PC-9 (cell line): ENCODE measurements at regions not wholly inside any gene's neighbourhood (a gene's known extent, or its start where the extent isn't known, plus 50 kb on each side); places are given as distances from the start of the nearest gene placed in this dataset.

Experiments
- BruUV-seq: library from RNA; stranded (reverse); fragments of 400-500 nt; replicated peaks from 2 replicates; lab custom pipeline; 2021; lab: Mats Ljungman, UMichigan
- CTCF ChIA-PET: fragments of 300-600 bp; sonication (Branson Sonifier 250); formaldehyde crosslinking; loops from one replicate; lab custom pipeline; 2022; ENCODE audit warnings: antibody characterized with exemption; lab: Charles Lee
- POLR2A ChIA-PET: fragments of 300-600 bp; sonication (Branson Sonifier 250); formaldehyde crosslinking; loops from one replicate; lab custom pipeline; 2022; ENCODE audit warnings: antibody characterized with exemption; ENCODE audit not compliant: unreplicated experiment; lab: Charles Lee
- DNase-seq, 2 experiments: peaks; one replicate each; pipeline versions ENCODE4 v3.0.0 to v3.0.0-alpha.2; 2015 to 2022; ENCODE audit warnings: mixed read lengths in 1 of 2
- H2AFZ ChIP-seq: fragments of 200-600 bp; sonication (generic); 2 replicates; pipeline ENCODE4 v1.8.1; 2017; ENCODE audit warnings: antibody characterized with exemption
- H3F3A ChIP-seq: fragments of 200-600 bp; sonication (generic); 2 replicates; pipeline ENCODE4 v1.8.1; 2017; ENCODE audit warnings: antibody characterized with exemption, mild to moderate bottlenecking, low read depth; ENCODE audit not compliant: insufficient read depth
- H3K27ac ChIP-seq: fragments of 200-600 bp; sonication (generic); 2 replicates; pipeline ENCODE4 v1.6.1; 2016; ENCODE audit warnings: mixed run types
- H3K27me3 ChIP-seq: fragments of 200-600 bp; sonication (generic); 2 replicates; pipeline ENCODE4 v1.6.1; 2016; ENCODE audit warnings: low read depth, mixed run types; ENCODE audit not compliant: insufficient read depth
- H3K36me3 ChIP-seq: fragments of 200-600 bp; sonication (generic); 2 replicates; pipeline ENCODE4 v1.6.1; 2016; ENCODE audit warnings: low read depth, mixed run types
- H3K4me1 ChIP-seq: fragments of 200-600 bp; sonication (generic); replicated peaks from 2 replicates; pipeline ENCODE4 v1.6.1; 2016; ENCODE audit warnings: mixed run types; ENCODE audit not compliant: insufficient read depth
- H3K4me2 ChIP-seq: fragments of 200-600 bp; sonication (generic); 2 replicates; pipeline ENCODE4 v1.6.1; 2017; ENCODE audit warnings: mixed run types
- H3K4me3 ChIP-seq: fragments of 200-600 bp; sonication (generic); 2 replicates; pipeline ENCODE4 v1.6.1; 2016; ENCODE audit warnings: mixed run types
- H3K79me2 ChIP-seq: fragments of 200-600 bp; sonication (generic); 2 replicates; pipeline ENCODE4 v1.6.1; 2017; ENCODE audit warnings: low read depth, mixed run types
- H3K9me2 ChIP-seq: fragments of 200-600 bp; sonication (generic); 2 replicates; pipeline ENCODE4 v1.8.1; 2017; ENCODE audit warnings: mild to moderate bottlenecking; ENCODE audit not compliant: insufficient read depth
- H3K9me3 ChIP-seq: fragments of 200-600 bp; sonication (generic); 2 replicates; pipeline ENCODE4 v1.8.1; 2016; ENCODE audit warnings: low read depth; ENCODE audit not compliant: insufficient read depth
- H4K20me1 ChIP-seq: fragments of 200-600 bp; sonication (generic); 2 replicates; pipeline ENCODE4 v1.8.1; 2017; ENCODE audit not compliant: insufficient read depth
- EZH2 ChIP-seq: fragments of 200-600 bp; sonication (generic); IDR thresholded peaks from 2 replicates; pipeline ENCODE4 v1.8.0; 2017; ENCODE audit warnings: antibody characterized with exemption, low read depth
- intact Hi-C: fragments of 100-400 bp; cut with micrococcal nuclease; formaldehyde crosslinking; loops from one replicate; pipeline ENCODE4 v1.10.0; 2022; ENCODE audit not compliant: unreplicated experiment
- TF ChIP-seq, protein P1 (sequence below): fragments of 200-600 bp; sonication (generic); conservative IDR thresholded peaks from 2 replicates; pipeline ENCODE4 v1.6.1; 2017; ENCODE audit warnings: mixed run types, antibody characterized with exemption, mild to moderate bottlenecking, moderate library complexity

GRCh38 chr1:5670590-5671350 is 321.5 kb downstream of the NPHP4 start:
- no peaks in the 10 kb centered on the region for H3F3A ChIP-seq
- ChIA-PET POLR2A (no interaction called here), CTCF (no interaction called here)
- H3K9me3 ChIP-seq: no peaks in the 10 kb centered on the region
- H3K9me2 ChIP-seq: no peaks in the 10 kb centered on the region
- intact Hi-C loops: no loop called here
- no peak overlapping the region for H3K27ac ChIP-seq
- no peaks in the 10 kb centered on the region for H3K79me2 ChIP-seq
- DNase-seq: no peak
- no peak for TF ChIP-seq EZH2
- TF ChIP-seq, protein P1, sequence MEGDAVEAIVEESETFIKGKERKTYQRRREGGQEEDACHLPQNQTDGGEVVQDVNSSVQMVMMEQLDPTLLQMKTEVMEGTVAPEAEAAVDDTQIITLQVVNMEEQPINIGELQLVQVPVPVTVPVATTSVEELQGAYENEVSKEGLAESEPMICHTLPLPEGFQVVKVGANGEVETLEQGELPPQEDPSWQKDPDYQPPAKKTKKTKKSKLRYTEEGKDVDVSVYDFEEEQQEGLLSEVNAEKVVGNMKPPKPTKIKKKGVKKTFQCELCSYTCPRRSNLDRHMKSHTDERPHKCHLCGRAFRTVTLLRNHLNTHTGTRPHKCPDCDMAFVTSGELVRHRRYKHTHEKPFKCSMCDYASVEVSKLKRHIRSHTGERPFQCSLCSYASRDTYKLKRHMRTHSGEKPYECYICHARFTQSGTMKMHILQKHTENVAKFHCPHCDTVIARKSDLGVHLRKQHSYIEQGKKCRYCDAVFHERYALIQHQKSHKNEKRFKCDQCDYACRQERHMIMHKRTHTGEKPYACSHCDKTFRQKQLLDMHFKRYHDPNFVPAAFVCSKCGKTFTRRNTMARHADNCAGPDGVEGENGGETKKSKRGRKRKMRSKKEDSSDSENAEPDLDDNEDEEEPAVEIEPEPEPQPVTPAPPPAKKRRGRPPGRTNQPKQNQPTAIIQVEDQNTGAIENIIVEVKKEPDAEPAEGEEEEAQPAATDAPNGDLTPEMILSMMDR: no peak
- BruUV-seq: no TSS peak
- no peak overlapping the region for H2AFZ ChIP-seq
- no peaks in the 10 kb centered on the region for H3K4me1 ChIP-seq
- H3K36me3 ChIP-seq: no peaks in the 10 kb centered on the region
- no peak overlapping the region for H3K4me2 ChIP-seq
- no peak overlapping the region for H3K4me3 ChIP-seq
- H4K20me1 ChIP-seq: no peaks in the 10 kb centered on the region
- H3K27me3 ChIP-seq: peaks cover 22% of the 10 kb centered on the region

- Histone ChIP-seq H4K20me1 (no peaks in the 10 kb centered on the region), H2AFZ (no peak overlapping the region), H3K79me2 (no peaks in the 10 kb centered on the region), H3K9me2 (no peaks in the 10 kb centered on the region), H3K27me3 (peaks cover 19% of the 10 kb centered on the region), H3K4me1 (no peaks in the 10 kb centered on the region), H3K27ac (no peak overlapping the region), H3K36me3 (no peaks in the 10 kb centered on the region), H3F3A (no peaks in the 10 kb centered on the region), H3K9me3 (no peaks in the 10 kb centered on the region), H3K4me3 (no peak overlapping the region), H3K4me2 (no peak overlapping the region)
- TF ChIP-seq, protein P1: no peak
- no peak for TF ChIP-seq EZH2
- no TSS peak for BruUV-seq
- CTCF ChIA-PET: no interaction called here
- POLR2A ChIA-PET: no interaction called here
- intact Hi-C loops: no loop called here
- no peak for DNase-seq
Measured at GRCh38 chr1:5667513-5668325, 324.5 kb downstream of the NPHP4 start.

DNA sequence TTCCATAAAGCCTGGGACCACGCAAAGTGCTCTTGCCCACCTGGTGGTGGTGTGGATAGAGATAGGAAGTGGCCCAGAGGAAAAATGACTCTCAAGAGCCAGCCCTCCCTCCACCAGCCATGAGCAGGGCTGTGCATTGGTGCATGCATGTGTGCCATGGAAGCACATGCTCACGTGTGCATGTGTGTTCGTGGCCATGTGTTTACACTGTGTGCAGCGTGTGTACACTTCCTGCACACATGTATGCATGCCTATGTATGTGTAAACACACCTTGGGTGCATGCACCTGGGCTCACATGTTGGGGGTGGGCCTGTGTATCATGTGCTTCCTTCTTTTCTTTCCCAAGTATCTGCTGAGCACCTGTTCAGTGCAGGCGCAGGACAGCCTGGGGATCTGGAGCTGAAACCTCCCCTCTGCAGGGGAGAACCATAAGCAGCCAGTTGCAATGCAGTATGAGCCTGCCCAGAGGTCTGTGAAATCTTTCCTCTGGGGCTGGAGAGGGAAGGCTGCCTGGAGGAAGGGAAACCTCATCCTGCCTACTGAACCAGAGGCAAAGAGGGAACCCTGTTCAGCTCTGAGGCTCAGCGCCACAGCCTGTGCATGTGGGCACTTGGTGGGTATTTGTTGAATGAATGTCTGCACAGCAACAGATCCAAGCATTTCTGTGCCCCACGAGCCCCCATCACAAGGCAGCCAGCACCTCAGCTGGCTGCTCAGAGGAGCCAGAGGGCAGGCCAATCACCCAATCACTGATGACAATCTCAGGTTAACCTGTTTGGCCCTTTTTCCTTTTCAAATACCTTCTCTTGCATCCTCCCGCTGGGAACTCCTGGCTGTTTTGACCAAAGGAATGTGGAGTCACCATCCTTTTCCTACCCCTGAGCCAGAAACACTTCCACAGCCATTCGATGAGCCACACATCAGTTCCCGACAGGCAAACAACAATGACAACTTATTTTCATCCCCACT is 327.0 kb downstream of the NPHP4 start:
- DNase-seq: no peak
- intact Hi-C loops: no loop called here
- Histone ChIP-seq H3K9me2 (no peaks in the 10 kb centered on the region), H3K27me3 (peaks cover 17% of the 10 kb centered on the region), H3K4me3 (no peak overlapping the region), H3K36me3 (no peaks in the 10 kb centered on the region), H3K79me2 (no peaks in the 10 kb centered on the region), H3K9me3 (no peaks in the 10 kb centered on the region), H3K4me1 (no peaks in the 10 kb centered on the region), H3F3A (no peaks in the 10 kb centered on the region), H3K4me2 (no peak overlapping the region), H4K20me1 (no peaks in the 10 kb centered on the region), H3K27ac (no peak overlapping the region), H2AFZ (no peak overlapping the region)
- CTCF ChIA-PET: no interaction called here
- no peak for TF ChIP-seq EZH2
- TF ChIP-seq, protein P1: no peak
- BruUV-seq: no TSS peak
- POLR2A ChIA-PET: no interaction called here
